ENCODE measurements at regions not wholly inside any gene's neighbourhood (a gene's known extent, or its start where the extent isn't known, plus 50 kb on each side); places are given as distances from the start of the nearest gene placed in this dataset.
"Not testable (repeated sequence)": the region's sequence is repeated elsewhere in the genome, so short reads cannot be mapped to it uniquely, and the experiment has no call there.

GRCh38 chr7:130849604-130850003, 115.6 kb upstream of the KLF14 start:
- no peak for DNase-seq

DNA sequence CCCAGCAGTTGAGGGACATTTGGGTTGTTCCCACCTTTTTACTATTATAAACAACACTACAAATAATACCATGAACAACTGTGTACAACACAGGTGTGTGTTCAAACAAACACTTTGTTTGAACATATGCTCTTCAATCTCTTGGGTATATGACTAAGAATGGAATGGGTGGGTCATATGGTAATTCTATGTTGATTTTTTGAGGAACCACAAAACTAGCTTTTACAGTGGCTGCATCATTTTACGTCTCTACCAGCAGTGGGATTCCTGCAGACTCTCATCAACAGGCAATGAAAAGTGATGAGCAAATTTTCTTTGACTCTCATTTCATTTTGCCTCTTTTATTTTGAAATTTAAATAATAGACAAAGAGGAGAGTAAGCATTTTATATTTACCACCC, 116.9 kb upstream of the KLF14 start:
- DNase-seq, result no peak

DNA sequence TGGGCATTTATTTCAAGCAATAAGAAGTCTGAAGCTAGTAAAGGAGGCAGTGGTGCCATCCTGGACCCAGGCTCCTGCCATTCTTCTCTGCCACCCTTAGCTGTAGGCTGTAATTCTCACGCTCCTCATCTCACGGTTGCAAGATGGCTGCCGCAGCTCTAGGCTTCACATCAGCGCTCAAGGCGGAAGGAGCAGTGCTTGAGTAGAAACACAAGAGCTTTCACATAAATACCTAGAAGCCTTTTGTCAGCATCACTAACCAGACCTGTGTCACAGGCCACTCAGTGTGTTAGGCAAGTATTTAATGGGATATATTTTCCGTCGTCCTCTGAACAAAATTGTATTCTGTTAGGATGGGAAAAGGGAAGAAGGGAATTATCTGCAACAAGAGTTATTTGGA, 118.9 kb upstream of the KLF14 start:
- no peak for DNase-seq

GRCh38 chr7:130853503-130854279, 119.7 kb upstream of the KLF14 start:
- no peak for DNase-seq

- DNase-seq, result no peak
These were observed 120.5 kb upstream of the KLF14 start for GRCh38 chr7:130854481-130854880.

DNA sequence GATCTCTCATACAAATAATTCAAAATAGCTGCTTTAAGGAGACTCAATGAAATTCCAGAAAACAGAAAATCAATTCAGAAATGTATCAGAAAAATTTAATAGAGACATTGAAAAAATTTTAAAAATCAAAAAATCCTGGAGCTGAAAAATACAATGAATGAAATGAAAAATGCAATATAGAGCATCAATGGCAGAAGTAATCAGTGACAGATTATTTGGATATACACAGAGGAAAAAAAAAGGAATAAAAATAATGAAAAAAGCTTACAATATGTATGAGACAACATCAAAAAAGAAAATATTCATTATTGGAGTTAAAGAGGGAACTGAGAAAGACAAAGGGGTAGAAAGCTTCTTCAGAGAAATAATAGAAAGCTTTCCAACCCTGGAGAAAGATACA, 122.9 kb upstream of the KLF14 start:
- no peak for DNase-seq

GRCh38 chr7:130860832-130861231, 126.8 kb upstream of the KLF14 start:
- DNase-seq, result not testable (repeated sequence)

GRCh38 chr7:130865408-130866236, 131.6 kb upstream of the KLF14 start:
- no peak for DNase-seq

DNA sequence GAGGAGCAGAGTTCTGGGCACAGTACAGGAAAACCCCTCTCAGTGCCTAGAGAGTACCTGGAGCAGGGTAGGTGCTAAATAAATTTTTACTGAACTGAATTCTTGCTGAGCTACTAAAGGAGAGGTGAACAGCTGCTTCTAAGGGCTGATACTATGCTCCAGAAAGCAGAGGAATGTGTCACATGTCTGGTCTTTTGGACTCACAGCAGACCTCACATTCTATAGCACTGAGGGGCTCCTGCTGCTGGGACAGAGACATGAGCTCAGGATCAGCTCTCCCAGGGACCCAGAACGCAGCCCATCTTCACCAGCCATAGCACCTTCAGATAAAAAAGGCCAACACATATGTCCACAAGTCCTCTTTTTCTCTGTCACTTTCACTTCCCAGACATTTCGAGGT, 133.0 kb upstream of the KLF14 start:
- DNase-seq, result no peak

- DNase-seq, result no peak
These were observed 133.7 kb upstream of the KLF14 start for GRCh38 chr7:130867581-130868136.

DNA sequence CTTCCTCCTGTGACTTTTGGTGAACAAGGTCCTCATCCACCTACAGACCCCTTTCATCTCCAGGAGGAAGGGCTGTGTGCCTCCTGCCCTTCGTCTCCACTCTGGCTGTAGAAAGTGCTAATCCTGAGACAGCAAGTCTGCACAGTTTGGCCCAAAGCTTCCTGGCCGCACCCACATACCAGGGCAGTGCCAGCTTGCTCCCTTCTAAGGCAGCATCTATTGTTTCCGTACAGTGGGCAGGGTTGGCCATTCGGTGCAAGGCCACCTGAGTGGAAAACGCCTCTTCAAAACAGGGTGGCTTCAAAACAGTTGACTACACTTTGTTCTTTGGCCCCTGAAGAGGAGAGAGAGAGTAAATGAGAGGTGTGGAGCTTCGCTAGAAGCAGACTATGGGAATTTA, 134.1 kb upstream of the KLF14 start:
- no peak for DNase-seq

DNA sequence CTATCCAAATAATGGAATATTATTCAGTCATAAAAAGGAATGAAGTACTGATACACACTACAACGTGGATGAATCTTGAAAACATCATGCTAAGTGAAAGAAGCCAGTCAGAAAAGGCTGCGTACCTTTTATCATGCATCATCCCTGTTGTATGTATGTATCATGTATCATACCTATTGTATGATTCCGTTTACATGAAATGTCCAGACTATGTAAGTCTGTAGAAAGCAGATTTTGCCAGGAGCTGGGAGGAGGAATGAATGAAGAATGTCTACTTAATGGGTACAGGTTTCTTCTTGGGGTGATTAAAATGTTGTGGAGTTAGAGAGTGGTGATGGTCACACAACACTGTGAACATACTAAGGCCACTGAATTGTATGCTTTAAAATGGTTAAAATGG, 135.9 kb upstream of the KLF14 start:
- DNase-seq, result no peak

DNA sequence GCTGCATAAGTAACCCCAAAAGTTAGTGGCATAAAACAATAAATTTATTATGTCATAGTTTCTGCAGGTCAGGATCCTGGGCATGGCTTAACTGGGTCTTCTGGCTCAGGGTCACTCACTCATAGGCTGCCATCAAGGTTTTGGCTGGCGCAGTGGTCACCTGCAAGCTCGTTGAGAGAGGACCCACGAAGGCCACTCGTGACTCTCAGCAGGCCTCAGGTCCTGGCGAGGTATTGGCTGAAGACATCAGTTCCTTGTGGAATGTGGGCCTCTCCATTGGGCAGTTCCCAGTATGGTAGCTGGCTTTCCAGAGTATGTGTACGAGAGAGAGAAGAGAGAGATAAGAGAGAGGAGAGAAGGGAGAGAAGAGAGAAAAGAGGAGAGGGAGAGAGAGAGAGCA, 138.3 kb upstream of the KLF14 start:
- DNase-seq, result no peak

DNA sequence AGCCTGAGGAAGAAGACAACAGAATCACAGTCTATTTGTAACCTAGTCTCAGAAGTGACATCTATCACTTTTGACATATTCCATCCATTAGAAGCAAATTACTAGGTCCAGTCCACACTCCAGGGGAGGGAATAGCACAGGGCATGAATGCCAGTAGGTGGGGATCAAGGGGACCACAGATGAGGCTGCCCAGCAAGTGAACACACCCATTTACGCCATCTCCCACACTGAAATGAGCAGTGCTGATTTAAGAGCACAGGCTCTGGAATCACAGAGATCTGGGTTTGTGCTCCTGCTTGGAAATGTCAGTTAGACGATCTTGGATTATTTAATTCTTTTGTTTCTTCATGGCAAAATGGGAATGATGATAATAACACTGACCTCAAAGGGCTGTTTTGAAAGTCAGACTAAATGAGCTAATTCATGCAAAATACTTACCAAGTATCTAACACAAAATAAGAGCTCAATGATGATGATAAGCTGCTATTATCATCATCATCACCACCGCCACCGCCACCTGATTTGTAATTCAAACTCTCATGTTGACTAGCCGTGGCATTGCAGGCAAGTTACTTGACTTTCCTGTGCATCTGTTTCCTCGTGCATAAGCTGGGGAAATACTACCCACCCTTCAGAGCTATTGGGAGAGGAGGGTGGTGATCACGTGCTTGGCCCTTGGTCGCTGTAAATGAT, 138.9 kb upstream of the KLF14 start:
- no peak for DNase-seq

GRCh38 chr7:130874071-130874915, 140.3 kb upstream of the KLF14 start:
- DNase-seq, result no peak

DNA sequence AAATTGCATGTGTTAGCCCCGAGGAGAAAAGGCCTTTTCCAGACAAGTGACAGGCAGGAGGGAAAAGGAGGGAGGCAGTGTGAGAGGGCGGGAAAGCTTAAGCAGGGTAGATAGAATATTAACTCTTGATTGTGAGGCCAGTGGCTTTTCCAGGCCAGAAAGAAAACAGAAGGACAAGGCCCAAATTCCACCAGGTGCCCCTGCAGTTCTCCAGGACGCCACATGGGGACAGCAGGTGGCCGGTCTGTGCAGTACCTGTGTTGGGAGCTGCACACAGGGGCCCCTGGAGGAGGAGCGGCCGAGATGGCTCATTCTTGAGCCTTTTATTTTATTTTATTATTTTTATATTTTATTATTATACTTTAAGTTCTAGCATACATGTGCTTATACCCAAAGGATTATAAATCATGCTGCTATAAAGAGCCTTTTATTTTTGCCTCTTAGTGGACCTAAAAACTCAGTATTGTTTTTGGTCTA, 141.3 kb upstream of the KLF14 start:
- no peak for DNase-seq

- no peak for DNase-seq
These were observed 141.9 kb upstream of the KLF14 start for GRCh38 chr7:130875901-130876300.

- no peak for DNase-seq
These were observed 143.4 kb upstream of the KLF14 start for GRCh38 chr7:130877236-130877990.

DNA sequence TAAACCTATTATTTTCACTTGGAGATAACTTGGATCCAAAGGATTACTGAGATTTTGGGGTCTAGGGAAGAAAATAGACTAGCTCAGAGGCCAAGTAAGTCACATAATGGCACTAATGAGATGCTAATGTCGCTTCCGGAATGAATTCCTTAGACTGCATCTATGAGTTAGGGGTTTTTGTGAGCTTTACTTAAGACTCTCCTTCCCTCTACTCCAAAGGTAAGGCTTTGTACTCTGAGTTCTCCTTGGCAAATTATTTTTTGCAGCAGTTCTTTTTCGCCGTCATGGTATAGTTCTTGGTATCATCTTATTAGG, 143.9 kb upstream of the KLF14 start:
- no peak for DNase-seq

- no peak for DNase-seq
These were observed 144.8 kb upstream of the KLF14 start for GRCh38 chr7:130878785-130879184.

DNA sequence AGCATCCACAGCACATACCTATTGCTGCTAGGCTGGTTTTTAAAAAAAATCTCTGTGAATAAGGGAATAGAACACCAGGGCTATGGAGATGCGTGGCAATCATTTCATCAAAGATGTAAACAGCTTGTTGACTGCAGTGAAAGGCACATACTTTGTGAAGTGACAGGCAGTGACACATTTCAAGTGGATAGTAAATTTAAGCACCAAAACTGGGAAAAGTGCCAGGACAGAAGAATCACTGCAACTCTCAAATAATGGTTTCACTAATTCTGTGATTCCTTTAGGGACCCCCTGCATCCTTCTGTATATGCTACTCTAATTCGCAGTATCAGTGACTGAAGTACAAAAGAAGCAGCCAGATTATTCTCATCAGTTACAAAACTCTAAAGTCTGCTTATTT, 145.2 kb upstream of the KLF14 start:
- no peak for DNase-seq

DNA sequence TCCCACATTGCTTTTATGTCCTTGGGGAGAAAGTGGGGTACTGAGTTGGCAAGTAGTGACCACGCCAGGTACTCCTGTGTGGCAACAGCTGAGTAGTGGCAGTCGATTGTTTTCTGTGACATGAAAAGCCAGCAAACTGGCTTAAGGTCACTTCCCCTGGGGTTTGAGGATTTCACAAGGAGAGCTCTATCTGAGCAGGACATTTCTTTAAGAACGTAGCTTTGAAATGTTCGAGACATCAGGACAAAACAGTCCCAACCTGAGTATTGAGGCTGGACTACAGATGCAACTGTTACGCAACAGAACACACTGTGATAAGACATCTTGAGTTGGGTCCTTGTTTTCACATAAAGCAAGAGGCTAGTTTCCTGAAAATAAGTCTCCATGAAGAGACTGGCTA, 146.7 kb upstream of the KLF14 start:
- DNase-seq, result no peak

Data from femur (tissue), 1 donor.